OCI-LY1 (cell line): ENCODE measurements at regions not wholly inside any gene's neighbourhood (a gene's known extent, or its start where the extent isn't known, plus 50 kb on each side); places are given as distances from the start of the nearest gene placed in this dataset.

Source experiments
- EZH2 ChIP-seq: fragments of 200-600 bp; sonication (generic), shearing (Covaris generic); IDR thresholded peaks from 2 replicates; pipeline ENCODE4 v1.8.0; 2017; ENCODE audit warnings: borderline replicate concordance, mixed run types, mild to moderate bottlenecking, antibody characterized with exemption, low read length, moderate library complexity, mixed read lengths
- TF ChIP-seq, protein P1 (sequence below): fragments of 200-600 bp; sonication (generic), shearing (Covaris generic); IDR thresholded peaks from 2 replicates; pipeline ENCODE4 v1.5.1; 2017; ENCODE audit warnings: mild to moderate bottlenecking, antibody characterized with exemption, low read length, moderate library complexity, mixed read lengths

DNA sequence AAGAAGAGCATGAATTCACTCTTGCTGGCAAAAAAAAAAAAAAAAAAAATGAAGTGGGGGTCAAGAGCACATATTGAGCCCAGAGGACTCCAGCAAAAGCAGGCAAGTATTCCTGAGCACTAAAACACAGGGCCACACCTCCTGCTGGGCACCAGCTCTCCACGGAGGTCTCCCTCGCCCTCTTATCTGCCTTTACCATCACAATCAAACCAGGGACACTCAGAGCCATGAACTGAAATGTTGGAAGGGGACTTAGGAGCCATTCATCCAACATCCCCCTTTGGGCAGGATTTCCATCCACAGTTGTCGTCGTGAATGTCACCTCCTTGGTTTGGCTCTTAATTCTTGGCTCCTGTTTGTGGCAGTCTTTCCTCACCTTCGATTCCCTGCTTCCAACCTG lies 89.8 kb upstream of the GNAO1 start:
- TF ChIP-seq, protein P1, sequence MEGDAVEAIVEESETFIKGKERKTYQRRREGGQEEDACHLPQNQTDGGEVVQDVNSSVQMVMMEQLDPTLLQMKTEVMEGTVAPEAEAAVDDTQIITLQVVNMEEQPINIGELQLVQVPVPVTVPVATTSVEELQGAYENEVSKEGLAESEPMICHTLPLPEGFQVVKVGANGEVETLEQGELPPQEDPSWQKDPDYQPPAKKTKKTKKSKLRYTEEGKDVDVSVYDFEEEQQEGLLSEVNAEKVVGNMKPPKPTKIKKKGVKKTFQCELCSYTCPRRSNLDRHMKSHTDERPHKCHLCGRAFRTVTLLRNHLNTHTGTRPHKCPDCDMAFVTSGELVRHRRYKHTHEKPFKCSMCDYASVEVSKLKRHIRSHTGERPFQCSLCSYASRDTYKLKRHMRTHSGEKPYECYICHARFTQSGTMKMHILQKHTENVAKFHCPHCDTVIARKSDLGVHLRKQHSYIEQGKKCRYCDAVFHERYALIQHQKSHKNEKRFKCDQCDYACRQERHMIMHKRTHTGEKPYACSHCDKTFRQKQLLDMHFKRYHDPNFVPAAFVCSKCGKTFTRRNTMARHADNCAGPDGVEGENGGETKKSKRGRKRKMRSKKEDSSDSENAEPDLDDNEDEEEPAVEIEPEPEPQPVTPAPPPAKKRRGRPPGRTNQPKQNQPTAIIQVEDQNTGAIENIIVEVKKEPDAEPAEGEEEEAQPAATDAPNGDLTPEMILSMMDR, result no peak
- TF ChIP-seq EZH2, result no peak
